K562 (cell line): ENCODE measurements at regions not wholly inside any gene's neighbourhood (a gene's known extent, or its start where the extent isn't known, plus 50 kb on each side); places are given as distances from the start of the nearest gene placed in this dataset.

Experiments
- ATAC-seq: fragments of 200-7000 bp; cut with Tn5 transposase; 3 replicates; pipeline ENCODE4 v1.9.1; 2020; ENCODE audit warnings: moderate library complexity
- BruUV-seq: library from RNA; stranded (reverse); fragments of 400-500 nt; replicated peaks from 2 replicates; lab custom pipeline; 2021; lab: Mats Ljungman, UMichigan
- CTCF ChIA-PET: fragments of 300-600 bp; formaldehyde crosslinking; extraction: SDS; loops from one replicate; lab custom pipeline; 2021; ENCODE audit warnings: low intra/inter-chr PET ratio; lab: Yijun Ruan, JAX
- POLR2A ChIA-PET: fragments of 300-600, 350-650 bp; sonication (Branson Sonifier 250); formaldehyde crosslinking; extraction: SDS; loops from one replicate; lab custom pipeline; 2021; ENCODE audit warnings: antibody characterized with exemption, inconsistent platforms; lab: Yijun Ruan, JAX
- DNase-seq, 4 experiments: peaks; one replicate each; pipeline versions ENCODE4 v3.0.0 to v3.0.0-alpha.2; 2011 to 2018; ENCODE audit warnings: low spot score in 3 of 4, mixed read lengths in 3 of 4; ENCODE audit errors: extremely low read depth in 1 of 4
- FAIRE-seq: peaks from 2 replicates; lab custom pipeline; 2011; peaks lifted over from hg19 to GRCh38; lab: Jason Lieb, UNC
- H2AFZ ChIP-seq: 2 replicates; pipeline ENCODE4 v1.6.0; 2011; ENCODE audit warnings: low read depth, low read length, control low read depth, inconsistent platforms
- H3K27ac ChIP-seq: fragments of 200-600 bp; 3 replicates; pipeline ENCODE4 v1.8.0; 2011; ENCODE audit warnings: low read depth, mild to moderate bottlenecking, control low read depth, inconsistent platforms, low read length, moderate library complexity, mixed read lengths; ENCODE audit errors: extremely low read depth
- H3K27me3 ChIP-seq, 2 experiments: fragments of 300-600 bp in 1 of 2; 2 replicates in 1 of 2; 3 replicates in 1 of 2; pipeline versions ENCODE4 v1.6.0 to v1.8.0; 2011; ENCODE audit warnings: inconsistent platforms in 2 of 2, low read length in 2 of 2, mild to moderate bottlenecking in 1 of 2, mixed read lengths in 1 of 2, moderate library complexity in 1 of 2; ENCODE audit not compliant: control insufficient read depth in 2 of 2, insufficient read depth in 2 of 2
- H3K36me3 ChIP-seq: fragments of 300-600 bp; 3 replicates; pipeline ENCODE4 v1.8.0; 2011; ENCODE audit warnings: mild to moderate bottlenecking, low read length, inconsistent platforms; ENCODE audit not compliant: control insufficient read depth, insufficient read depth
- H3K4me1 ChIP-seq, 2 experiments: fragments of 200-600 bp in 1 of 2; replicated peaks in 1 of 2; 2 replicates in 1 of 2; 3 replicates in 1 of 2; pipeline versions ENCODE4 v1.5.1 to v1.8.0; 2011; ENCODE audit warnings: inconsistent platforms in 2 of 2, low read length in 2 of 2, mild to moderate bottlenecking in 1 of 2, mixed read lengths in 1 of 2, moderate library complexity in 1 of 2; ENCODE audit not compliant: control insufficient read depth in 2 of 2, insufficient read depth in 2 of 2
- H3K4me2 ChIP-seq: 2 replicates; pipeline ENCODE4 v1.6.1; 2011; ENCODE audit warnings: low read length, control low read depth, inconsistent platforms, mixed read lengths; ENCODE audit not compliant: insufficient read depth
- H3K4me3 ChIP-seq: fragments of 200-600 bp; sonication (generic), shearing (Covaris generic); 2 replicates; pipeline ENCODE4 v1.5.1; 2016; ENCODE audit warnings: control low read depth, inconsistent platforms
- H3K79me2 ChIP-seq: fragments of 200-600 bp; 3 replicates; pipeline ENCODE4 v1.8.0; 2011; ENCODE audit warnings: low read length, inconsistent platforms; ENCODE audit not compliant: control insufficient read depth, insufficient read depth
- H3K9ac ChIP-seq, 2 experiments: 2 replicates each; pipeline versions ENCODE4 v1.6.0 to v1.6.1; 2011; ENCODE audit warnings: low read depth in 2 of 2, low read length in 2 of 2, control low read depth in 1 of 2, inconsistent platforms in 1 of 2, mild to moderate bottlenecking in 1 of 2, mixed read lengths in 1 of 2; ENCODE audit not compliant: insufficient read depth in 1 of 2
- H3K9me1 ChIP-seq: one replicate; pipeline ENCODE4 v1.6.0; 2011; ENCODE audit warnings: inconsistent platforms, mild to moderate bottlenecking, low read length, moderate library complexity; ENCODE audit not compliant: control insufficient read depth, insufficient read depth
- H3K9me3 ChIP-seq: replicated peaks from 2 replicates; pipeline ENCODE4 v1.5.1; 2011; ENCODE audit warnings: low read depth, low read length, inconsistent platforms; ENCODE audit not compliant: control insufficient read depth, insufficient read depth
- H4K20me1 ChIP-seq: replicated peaks from 2 replicates; pipeline ENCODE4 v1.6.1; 2011; ENCODE audit warnings: low read length, inconsistent platforms, mixed read lengths; ENCODE audit not compliant: control insufficient read depth, insufficient read depth
- ARID2 ChIP-seq: fragments of 450-650 bp; IDR thresholded peaks from 2 replicates; pipeline ENCODE4 v1.6.1; 2017; ENCODE audit warnings: antibody characterized with exemption, mild to moderate bottlenecking
- HEY1 ChIP-seq: fragments of 250-450 bp; sonication (Bioruptor Pico); IDR thresholded peaks from 2 replicates; pipeline ENCODE4 v1.5.0; 2020; ENCODE audit warnings: mild to moderate bottlenecking, moderate library complexity, borderline replicate concordance
- HMGXB4 ChIP-seq: sonication (generic); formaldehyde crosslinking; IDR thresholded peaks from 2 replicates; pipeline ENCODE4 v1.8.1; 2023; ENCODE audit warnings: mild to moderate bottlenecking, missing genetic modification reagents
- HOXB6 ChIP-seq: fragments of 250-450 bp; sonication (Bioruptor Pico); IDR thresholded peaks from 2 replicates; pipeline ENCODE4 v1.5.1; 2022; ENCODE audit warnings: mild to moderate bottlenecking, borderline replicate concordance
- MYC ChIP-seq, 2 experiments: fragments of 250-450 bp in 1 of 2; sonication (Bioruptor Pico) in 1 of 2; IDR thresholded peaks; 2 replicates each; pipeline versions ENCODE4 v1.5.1 to v1.6.1; 2012 to 2021; ENCODE audit warnings: low read depth in 2 of 2, borderline replicate concordance in 1 of 2, improper control_type of control experiment in 1 of 2, low read length in 1 of 2, mild to moderate bottlenecking in 1 of 2, moderate library complexity in 1 of 2
- PTBP1 ChIP-seq: fragments of 200-400 bp; formaldehyde crosslinking; IDR thresholded peaks from 2 replicates; pipeline ENCODE4 v1.6.1; 2017; ENCODE audit warnings: low read depth, low read length
- RB1 ChIP-seq: fragments of 450-650 bp; IDR thresholded peaks from 2 replicates; pipeline ENCODE4 v1.6.1; 2017; ENCODE audit warnings: low read depth, mild to moderate bottlenecking
- RBBP5 ChIP-seq: fragments of 200-600 bp; sonication (generic); IDR thresholded peaks from 2 replicates; pipeline ENCODE4 v1.6.1; 2012; ENCODE audit warnings: borderline replicate concordance, mild to moderate bottlenecking, low read length, control low read depth, inconsistent platforms; ENCODE audit not compliant: insufficient read depth, poor library complexity, severe bottlenecking
- SPI1 ChIP-seq: IDR thresholded peaks from 2 replicates; pipeline ENCODE4 v1.6.1; 2011; ENCODE audit warnings: low read depth, low read length, control low read depth, borderline replicate concordance
- TCF7 ChIP-seq: sonication (generic); IDR thresholded peaks from 2 replicates; pipeline ENCODE4 v1.6.1; 2016; ENCODE audit warnings: antibody characterized with exemption, borderline replicate concordance
- ZNF282 ChIP-seq: sonication (generic); formaldehyde crosslinking; IDR thresholded peaks from 2 replicates; pipeline ENCODE4 v1.8.1; 2023; ENCODE audit warnings: missing genetic modification reagents
- ZNF311 ChIP-seq: fragments of 250-450 bp; sonication (Bioruptor Pico); IDR thresholded peaks from 2 replicates; pipeline ENCODE4 v1.4.0; 2020; ENCODE audit warnings: mild to moderate bottlenecking, moderate library complexity
- WGBS: fragments of 100-300 bp; shearing (Covaris generic); methylation state at CpG from one replicate; pipeline ENCODE4 v1.1.6; 2016; ENCODE audit warnings: low coverage, mixed read lengths; ENCODE audit not compliant: insufficient coverage; ENCODE audit errors: missing lambda C conversion rate; 5-methylcytosine and 5-hydroxymethylcytosine counted together
- in situ Hi-C: fragments of 300-500 bp; cut with MboI; formaldehyde crosslinking; loops from 4 replicates; pipeline ENCODE4 v1.15.0; 2018; ENCODE audit warnings: inconsistent platforms, mixed read lengths
- intact Hi-C: fragments of 100-400 bp; cut with micrococcal nuclease; formaldehyde crosslinking; loops from 2 replicates; pipeline ENCODE4 v1.14.2; 2022
- TF ChIP-seq, protein P1 (sequence below): sonication (generic); formaldehyde crosslinking; IDR thresholded peaks from 2 replicates; pipeline ENCODE4 v1.8.0; 2022; ENCODE audit warnings: mild to moderate bottlenecking, missing genetic modification reagents, borderline replicate concordance

DNA sequence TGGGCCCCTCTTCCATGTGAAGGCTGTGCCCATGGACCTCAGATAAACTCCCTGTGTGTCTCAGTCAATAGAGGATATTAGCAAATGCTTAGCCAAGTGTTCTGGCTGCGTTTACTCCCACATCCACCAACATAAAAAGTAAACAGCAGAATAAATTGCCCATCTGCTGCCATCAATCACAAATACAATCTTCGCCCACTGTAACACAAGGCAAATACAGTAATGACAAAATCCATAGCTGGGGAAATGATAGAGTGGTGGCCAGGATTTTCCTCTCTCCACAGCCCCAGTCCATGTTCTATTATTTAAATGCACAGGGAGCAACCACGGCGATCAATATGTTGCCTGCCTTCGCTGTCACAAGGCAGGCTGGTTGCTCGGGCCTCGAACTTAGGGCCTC is 376.5 kb downstream of the UQCRFS1 start:
- no peak overlapping the region for H3K4me3 ChIP-seq
- H3K4me1 ChIP-seq: no peaks in the 10 kb centered on the region
- DNase-seq (no peak), ATAC-seq (no peak), FAIRE-seq (no peak)
- H3K27me3 ChIP-seq: peaks cover 0 to 4% of the 10 kb centered on the region in 2 experiments; a peak in 3 of 5 replicates
- no peak overlapping the region for H3K4me2 ChIP-seq
- no peak overlapping the region for H2AFZ ChIP-seq
- ChIA-PET CTCF (no interaction called here), POLR2A (no interaction called here)
- H4K20me1 ChIP-seq: no peaks in the 10 kb centered on the region
- 0% methylated on average over 7 of the region's 7 CpGs for WGBS
- no peak overlapping the region for H3K27ac ChIP-seq
- H3K9ac ChIP-seq: no peak overlapping the region
- TF ChIP-seq, protein P1, sequence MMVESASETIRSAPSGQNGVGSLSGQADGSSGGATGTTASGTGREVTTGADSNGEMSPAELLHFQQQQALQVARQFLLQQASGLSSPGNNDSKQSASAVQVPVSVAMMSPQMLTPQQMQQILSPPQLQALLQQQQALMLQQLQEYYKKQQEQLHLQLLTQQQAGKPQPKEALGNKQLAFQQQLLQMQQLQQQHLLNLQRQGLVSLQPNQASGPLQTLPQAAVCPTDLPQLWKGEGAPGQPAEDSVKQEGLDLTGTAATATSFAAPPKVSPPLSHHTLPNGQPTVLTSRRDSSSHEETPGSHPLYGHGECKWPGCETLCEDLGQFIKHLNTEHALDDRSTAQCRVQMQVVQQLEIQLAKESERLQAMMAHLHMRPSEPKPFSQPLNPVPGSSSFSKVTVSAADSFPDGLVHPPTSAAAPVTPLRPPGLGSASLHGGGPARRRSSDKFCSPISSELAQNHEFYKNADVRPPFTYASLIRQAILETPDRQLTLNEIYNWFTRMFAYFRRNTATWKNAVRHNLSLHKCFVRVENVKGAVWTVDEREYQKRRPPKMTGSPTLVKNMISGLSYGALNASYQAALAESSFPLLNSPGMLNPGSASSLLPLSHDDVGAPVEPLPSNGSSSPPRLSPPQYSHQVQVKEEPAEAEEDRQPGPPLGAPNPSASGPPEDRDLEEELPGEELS (CRISPR knock-in tag): no peak
- no peaks in the 10 kb centered on the region for H3K9me3 ChIP-seq
- no TSS peak for BruUV-seq
- H3K9me1 ChIP-seq: no peaks in the 10 kb centered on the region
- in situ Hi-C loops: no loop called here
- intact Hi-C loops: no loop called here
- H3K36me3 ChIP-seq: no peaks in the 10 kb centered on the region
- no peaks in the 10 kb centered on the region for H3K79me2 ChIP-seq

GRCh38 chr19:28834996-28835395 is 378.0 kb downstream of the UQCRFS1 start:
- DNase-seq: no peak
- Histone ChIP-seq H3K4me2 (no peak overlapping the region), H3K79me2 (no peaks in the 10 kb centered on the region), H2AFZ (no peak overlapping the region), H3K4me1 (no peaks in the 10 kb centered on the region), H4K20me1 (no peaks in the 10 kb centered on the region), H3K27me3 (peaks cover 0 to 5% of the 10 kb centered on the region in 2 experiments; a peak in 3 of 5 replicates), H3K4me3 (no peak overlapping the region), H3K9ac (no peak overlapping the region), H3K9me1 (no peaks in the 10 kb centered on the region), H3K27ac (no peak overlapping the region), H3K36me3 (no peaks in the 10 kb centered on the region), H3K9me3 (no peaks in the 10 kb centered on the region)
- 0% methylated on average over 3 of the region's 3 CpGs for WGBS
- FAIRE-seq: no peak
- ChIA-PET POLR2A (interaction anchor here (0.7 to 1.0 kb wide), 2 partner anchors 9 to 12 kb away, joined by 3 read pairs; no protein-coding TSS in a partner anchor), CTCF (no interaction called here)
- in situ Hi-C loops: no loop called here
- intact Hi-C loops: no loop called here
- no TSS peak for BruUV-seq
- ATAC-seq: no peak
- no peak for TF ChIP-seq MYC (IDR thresholded peaks at IDR 0.05; ENCODE audit: low read depth, low read length)
- TF ChIP-seq MYC (CRISPR knock-in tag; IDR thresholded peaks at IDR 0.05; ENCODE audit: borderline replicate concordance, low read depth): no peak
- no peak for TF ChIP-seq PTBP1
- TF ChIP-seq ARID2: no peak
- TF ChIP-seq ZNF311 (CRISPR knock-in tag): no peak
- no peak for TF ChIP-seq TCF7
- no peak for TF ChIP-seq RB1
- TF ChIP-seq HMGXB4 (CRISPR knock-in tag): no peak
- no peak for TF ChIP-seq HOXB6 (CRISPR knock-in tag)
- no peak for TF ChIP-seq HEY1
- no peak for TF ChIP-seq RBBP5
- TF ChIP-seq ZNF282 (CRISPR knock-in tag): no peak
- TF ChIP-seq SPI1: no peak
